H1 (cell line): ENCODE measurements at regions not wholly inside any gene's neighbourhood (a gene's known extent, or its start where the extent isn't known, plus 50 kb on each side); places are given as distances from the start of the nearest gene placed in this dataset.

Experiments
- FOSL1 ChIP-seq: IDR thresholded peaks from 2 replicates; pipeline ENCODE4 v1.6.1; 2011; ENCODE audit warnings: mild to moderate bottlenecking, low read depth, low read length, moderate library complexity; ENCODE audit not compliant: insufficient read depth
- KDM4A ChIP-seq: IDR thresholded peaks from one replicate; pipeline ENCODE4 v1.7.1; 2012; ENCODE audit warnings: low read depth, mild to moderate bottlenecking, moderate library complexity, low read length, inconsistent platforms; ENCODE audit not compliant: severe bottlenecking

DNA sequence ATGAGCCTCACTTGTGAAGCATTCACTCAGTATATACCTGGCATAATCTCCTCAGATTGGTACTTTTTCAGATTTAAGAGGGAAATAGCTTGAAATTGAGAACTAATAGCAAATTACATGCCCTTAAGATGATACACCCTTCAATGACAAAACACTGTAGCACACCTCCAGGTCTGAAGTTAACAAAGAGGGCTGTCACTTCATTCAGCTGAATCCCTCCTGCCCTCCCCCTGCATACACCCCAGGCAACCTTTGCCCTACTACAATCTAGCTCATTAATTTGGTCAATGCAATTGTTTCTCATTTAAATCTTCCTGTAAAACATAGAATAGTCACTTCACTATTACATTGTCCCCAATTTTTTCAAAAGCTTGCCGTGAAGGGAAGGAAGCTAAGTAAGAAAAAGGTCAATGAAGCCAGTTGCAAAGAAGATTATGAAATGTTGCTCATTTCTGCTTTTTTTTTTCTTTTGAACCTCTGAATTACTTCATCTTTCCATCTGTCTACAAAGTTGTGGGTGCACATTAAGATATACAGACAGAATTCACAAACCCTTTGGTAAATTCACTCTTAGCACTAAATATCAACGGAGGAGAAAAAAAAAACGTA lies 294.8 kb upstream of the PTGER4 start (continued):
- no peak for TF ChIP-seq FOSL1
- no peak for TF ChIP-seq KDM4A
